HCT116 (cell line): ENCODE measurements at regions not wholly inside any gene's neighbourhood (a gene's known extent, or its start where the extent isn't known, plus 50 kb on each side); places are given as distances from the start of the nearest gene placed in this dataset.

Source experiments
- ATAC-seq: fragments of 200-7000 bp; cut with Tn5 transposase; 2 replicates; pipeline ENCODE4 v1.9.1; 2020; ENCODE audit warnings: mild to moderate bottlenecking, moderate library complexity
- BruUV-seq: library from RNA; stranded (reverse); fragments of 400-500 nt; replicated peaks from 2 replicates; lab custom pipeline; 2021; lab: Mats Ljungman, UMichigan
- CTCF ChIA-PET: fragments of 300-600 bp; sonication (Branson Sonifier 250); formaldehyde crosslinking; loops from one replicate; lab custom pipeline; 2021; ENCODE audit warnings: antibody characterized with exemption; lab: Charles Lee
- POLR2A ChIA-PET: fragments of 300-600, 350-600 bp; sonication (Branson Sonifier 250); formaldehyde crosslinking; loops from one replicate; lab custom pipeline; 2021; ENCODE audit warnings: antibody characterized with exemption; lab: Charles Lee
- RAD21 ChIA-PET, 2 experiments: fragments of 300-600 bp; sonication (Branson Sonifier 250); formaldehyde crosslinking; loops; one replicate each; lab custom pipeline; 2023; ENCODE audit warnings: low total read pairs in 2 of 2; ENCODE audit not compliant: uncharacterized antibody in 2 of 2, unreplicated experiment in 2 of 2, low non-redundant PET in 1 of 2; lab: Charles Lee
- DNase-seq: peaks from one replicate; pipeline ENCODE4 v3.0.0-alpha.2; 2010; ENCODE audit warnings: low read depth, low spot score
- H2AFZ ChIP-seq: fragments of 200-600 bp; shearing (Covaris generic), sonication (generic); 2 replicates; pipeline ENCODE4 v1.6.1; 2017; ENCODE audit warnings: low read depth, mixed run types, mixed read lengths, antibody characterized with exemption, low read length; ENCODE audit not compliant: poor library complexity, severe bottlenecking
- H3K27ac ChIP-seq: 2 replicates; pipeline ENCODE4 v1.5.1; 2012; ENCODE audit warnings: low read depth, low read length
- H3K27me3 ChIP-seq: fragments of 200-600 bp; sonication (generic); 2 replicates; pipeline ENCODE4 v1.6.1; 2016; ENCODE audit warnings: mixed run types, low read length, mixed read lengths; ENCODE audit not compliant: insufficient read depth
- H3K36me3 ChIP-seq, 2 experiments: fragments of 200-500 bp in 1 of 2; fragments of 200-600 bp in 1 of 2; sonication (Bioruptor generic) in 1 of 2; sonication (generic) in 1 of 2; 2 replicates each; pipeline versions ENCODE4 v1.5.1 to v1.6.1; 2014 to 2016; ENCODE audit warnings: low read length in 2 of 2, inconsistent platforms in 1 of 2, mixed read lengths in 1 of 2, mixed run types in 1 of 2; ENCODE audit not compliant: insufficient read depth in 2 of 2, control insufficient read depth in 1 of 2
- H3K4me1 ChIP-seq, 2 experiments: fragments of 200-600 bp in 1 of 2; sonication (generic) in 1 of 2; 2 replicates each; pipeline versions ENCODE4 v1.5.1 to v1.6.1; 2012 to 2017; ENCODE audit warnings: low read length in 2 of 2, inconsistent platforms in 1 of 2, mild to moderate bottlenecking in 1 of 2, mixed read lengths in 1 of 2, mixed run types in 1 of 2, moderate library complexity in 1 of 2; ENCODE audit not compliant: insufficient read depth in 2 of 2, control insufficient read depth in 1 of 2
- H3K4me2 ChIP-seq: fragments of 200-600 bp; sonication (generic); 2 replicates; pipeline ENCODE4 v1.6.1; 2017; ENCODE audit warnings: mixed run types, low read length, mixed read lengths
- H3K4me3 ChIP-seq, 2 experiments: fragments of 200-600 bp in 1 of 2; sonication (generic) in 1 of 2; replicated peaks in 1 of 2; 2 replicates each; pipeline ENCODE4 v1.5.1; 2011 to 2016; ENCODE audit warnings: low read length in 2 of 2, control low read depth in 1 of 2, low read depth in 1 of 2, mild to moderate bottlenecking in 1 of 2, mixed read lengths in 1 of 2, mixed run types in 1 of 2
- H3K79me2 ChIP-seq: fragments of 200-600 bp; sonication (generic); 2 replicates; pipeline ENCODE4 v1.6.1; 2017; ENCODE audit warnings: mild to moderate bottlenecking, mixed run types, low read length, moderate library complexity, mixed read lengths; ENCODE audit not compliant: insufficient read depth
- H3K9ac ChIP-seq: fragments of 200-600 bp; sonication (generic); 2 replicates; pipeline ENCODE4 v1.6.1; 2016; ENCODE audit warnings: low read length, mixed read lengths
- H3K9me2 ChIP-seq: fragments of 200-600 bp; sonication (generic), shearing (Covaris generic); 2 replicates; pipeline ENCODE4 v1.6.1; 2017; ENCODE audit warnings: mixed run types, mild to moderate bottlenecking, moderate library complexity; ENCODE audit not compliant: insufficient read depth
- H3K9me3 ChIP-seq, 2 experiments: fragments of 200-500 bp in 1 of 2; fragments of 200-600 bp in 1 of 2; sonication (Bioruptor generic) in 1 of 2; sonication (generic) in 1 of 2; 2 replicates each; pipeline ENCODE4 v1.6.1; 2014 to 2017; ENCODE audit warnings: low read length in 2 of 2, mixed read lengths in 2 of 2, inconsistent platforms in 1 of 2, low read depth in 1 of 2, mild to moderate bottlenecking in 1 of 2, mixed run types in 1 of 2, moderate library complexity in 1 of 2; ENCODE audit not compliant: control insufficient read depth in 1 of 2, insufficient read depth in 1 of 2
- H4K20me1 ChIP-seq: fragments of 200-600 bp; sonication (generic), shearing (Covaris generic); 2 replicates; pipeline ENCODE4 v1.6.1; 2017; ENCODE audit warnings: mixed run types, mild to moderate bottlenecking, moderate library complexity; ENCODE audit not compliant: insufficient read depth
- RAD21 ChIP-seq: IDR thresholded peaks from 2 replicates; pipeline ENCODE4 v1.6.1; 2012; ENCODE audit warnings: low read depth, mild to moderate bottlenecking
- SRF ChIP-seq: IDR thresholded peaks from 2 replicates; pipeline ENCODE4 v1.6.1; 2012; ENCODE audit warnings: low read depth
- ZFX ChIP-seq: fragments of 450-650 bp; IDR thresholded peaks from 2 replicates; pipeline ENCODE4 v1.6.1; 2017
- intact Hi-C: fragments of 100-400 bp; cut with micrococcal nuclease; formaldehyde crosslinking; loops from 2 replicates; pipeline ENCODE4 v1.10.0; 2022
- TF ChIP-seq, protein P1 (sequence below): IDR thresholded peaks from 2 replicates; pipeline ENCODE4 v1.6.1; 2011; ENCODE audit warnings: mild to moderate bottlenecking, low read length, moderate library complexity; ENCODE audit not compliant: insufficient replicate concordance; ENCODE audit errors: extremely low read depth

DNA sequence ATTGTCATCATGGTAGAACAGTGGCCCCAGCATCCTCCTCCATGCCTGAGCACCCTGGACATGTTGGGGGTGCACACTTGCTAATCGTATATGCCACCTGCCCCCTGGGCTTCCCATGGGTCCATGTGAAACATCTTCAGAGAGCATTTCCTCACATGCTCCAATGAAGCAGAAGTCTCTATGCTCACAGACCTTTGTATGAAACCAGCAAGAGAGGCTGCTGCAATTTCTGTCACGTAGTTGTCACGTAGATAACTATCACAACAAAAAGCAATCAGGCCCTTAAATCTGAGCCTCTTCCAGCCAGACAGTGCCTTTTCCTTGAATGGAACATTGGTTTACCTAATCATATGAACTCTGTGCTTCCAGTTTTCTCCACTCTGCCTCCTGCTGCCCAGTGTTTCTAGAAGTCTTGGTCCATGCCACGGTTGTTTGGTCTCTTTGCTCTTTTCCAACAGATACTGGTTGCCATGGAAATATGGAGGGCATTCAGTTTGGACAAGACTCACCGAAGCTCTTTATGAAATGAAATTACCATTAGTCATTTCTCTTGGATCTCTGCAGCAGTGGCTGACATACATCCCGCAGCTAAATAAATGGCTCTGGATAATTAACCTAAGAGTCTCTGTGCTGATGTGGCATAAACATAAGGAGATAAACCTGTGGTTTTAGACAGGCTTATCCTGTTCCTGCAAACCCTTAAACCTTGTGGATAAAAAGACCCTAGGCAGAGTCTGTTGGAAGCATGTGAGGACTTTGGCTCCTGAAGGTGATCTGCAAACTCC lies 172.8 kb upstream of the SYNDIG1 start:
- H3K4me3 ChIP-seq, result no peak overlapping the region
- peaks cover 0 to 2% of the 10 kb centered on the region in 2 experiments; a peak in 1 of 4 replicates for H3K9me3 ChIP-seq
- H3K27ac ChIP-seq, result no peak overlapping the region
- intact Hi-C loops, result no loop called here
- POLR2A ChIA-PET, result no interaction called here
- no peaks in the 10 kb centered on the region for H3K36me3 ChIP-seq
- TF ChIP-seq SRF (no peak), RAD21 (no peak), ZFX (no peak)
- H3K4me2 ChIP-seq, result no peak overlapping the region
- H2AFZ ChIP-seq, result no peak overlapping the region
- ATAC-seq (no peak), DNase-seq (no peak)
- RAD21 ChIA-PET, result no interaction called here
- CTCF ChIA-PET, result no interaction called here
- no peaks in the 10 kb centered on the region for H3K9me2 ChIP-seq
- no peaks in the 10 kb centered on the region for H4K20me1 ChIP-seq
- H3K4me1 ChIP-seq, result no peaks in the 10 kb centered on the region
- BruUV-seq, result no TSS peak
- H3K27me3 ChIP-seq, result no peaks in the 10 kb centered on the region
- no peaks in the 10 kb centered on the region for H3K79me2 ChIP-seq
- H3K9ac ChIP-seq, result no peak overlapping the region

DNA sequence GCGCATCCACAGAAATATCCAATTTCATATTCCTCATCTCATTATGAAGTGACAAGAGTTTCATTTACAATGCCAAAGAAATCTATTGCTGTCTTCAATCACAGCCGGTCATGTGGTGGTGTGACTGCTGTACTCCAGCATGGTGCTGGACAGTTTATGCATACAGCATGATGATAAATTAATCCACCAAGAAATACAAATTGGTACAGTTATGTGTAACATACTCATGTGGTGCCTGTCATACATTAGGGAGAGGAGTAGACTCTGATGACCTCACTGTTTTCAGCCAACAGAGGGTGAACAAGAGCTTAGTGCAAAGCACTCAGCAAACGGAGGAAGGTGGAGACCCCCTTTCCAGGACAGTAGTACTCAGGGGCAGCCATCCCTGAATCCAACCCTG lies 178.4 kb upstream of the SYNDIG1 start:
- no peak for ATAC-seq
- TF ChIP-seq, protein P1, sequence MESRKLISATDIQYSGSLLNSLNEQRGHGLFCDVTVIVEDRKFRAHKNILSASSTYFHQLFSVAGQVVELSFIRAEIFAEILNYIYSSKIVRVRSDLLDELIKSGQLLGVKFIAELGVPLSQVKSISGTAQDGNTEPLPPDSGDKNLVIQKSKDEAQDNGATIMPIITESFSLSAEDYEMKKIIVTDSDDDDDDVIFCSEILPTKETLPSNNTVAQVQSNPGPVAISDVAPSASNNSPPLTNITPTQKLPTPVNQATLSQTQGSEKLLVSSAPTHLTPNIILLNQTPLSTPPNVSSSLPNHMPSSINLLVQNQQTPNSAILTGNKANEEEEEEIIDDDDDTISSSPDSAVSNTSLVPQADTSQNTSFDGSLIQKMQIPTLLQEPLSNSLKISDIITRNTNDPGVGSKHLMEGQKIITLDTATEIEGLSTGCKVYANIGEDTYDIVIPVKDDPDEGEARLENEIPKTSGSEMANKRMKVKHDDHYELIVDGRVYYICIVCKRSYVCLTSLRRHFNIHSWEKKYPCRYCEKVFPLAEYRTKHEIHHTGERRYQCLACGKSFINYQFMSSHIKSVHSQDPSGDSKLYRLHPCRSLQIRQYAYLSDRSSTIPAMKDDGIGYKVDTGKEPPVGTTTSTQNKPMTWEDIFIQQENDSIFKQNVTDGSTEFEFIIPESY, result no peak
- TF ChIP-seq, all 23 proteins: peak for 0
- Histone ChIP-seq H3K9ac (no peak overlapping the region), H4K20me1 (no peaks in the 10 kb centered on the region), H3K4me1 (no peaks in the 10 kb centered on the region), H3K36me3 (no peaks in the 10 kb centered on the region), H3K9me3 (peaks cover 0 to 7% of the 10 kb centered on the region in 2 experiments; a peak in 1 of 4 replicates), H3K27ac (no peak overlapping the region), H3K4me2 (no peak overlapping the region), H3K27me3 (no peaks in the 10 kb centered on the region), H3K4me3 (no peak overlapping the region), H3K79me2 (no peaks in the 10 kb centered on the region), H2AFZ (no peak overlapping the region), H3K9me2 (no peaks in the 10 kb centered on the region)
- BruUV-seq, result no TSS peak
- no peak for DNase-seq
- CTCF ChIA-PET, result no interaction called here
- POLR2A ChIA-PET, result no interaction called here
- RAD21 ChIA-PET, result no interaction called here
- intact Hi-C loops, result no loop called here
